PC-3 (cell line): ENCODE measurements at regions not wholly inside any gene's neighbourhood (a gene's known extent, or its start where the extent isn't known, plus 50 kb on each side); places are given as distances from the start of the nearest gene placed in this dataset.

Experiments used
- EZH2 ChIP-seq: fragments of 300-600 bp; sonication (generic); IDR thresholded peaks from one replicate; pipeline ENCODE4 v1.6.1; 2017; ENCODE audit warnings: antibody characterized with exemption, mild to moderate bottlenecking, low read length; ENCODE audit not compliant: unreplicated experiment
- TF ChIP-seq, protein P1 (sequence below): fragments of 300-600 bp; sonication (generic); conservative IDR thresholded peaks from 2 replicates; pipeline ENCODE4 v1.5.1; 2017; ENCODE audit warnings: antibody characterized with exemption, low read depth, mild to moderate bottlenecking, low read length

DNA sequence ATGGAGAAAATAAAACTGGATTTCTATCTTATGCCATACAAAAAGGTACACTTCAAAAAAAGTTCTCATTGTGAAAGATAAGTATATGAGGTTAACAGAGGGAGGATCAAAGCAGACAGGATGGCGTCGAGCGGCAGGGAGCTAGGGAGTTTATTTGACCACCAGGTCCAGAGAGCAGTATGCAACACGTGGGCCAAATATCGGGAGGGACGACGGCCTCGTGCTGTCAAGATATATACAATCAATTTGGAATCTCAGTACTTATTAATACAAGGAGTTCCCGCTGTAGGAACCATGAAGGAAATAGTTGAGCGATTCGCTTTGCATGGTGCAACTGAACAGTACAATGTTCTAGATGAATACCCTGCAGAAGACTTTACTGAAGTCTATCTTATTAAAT lies 1069.4 kb upstream of the INTU start:
- TF ChIP-seq, protein P1, sequence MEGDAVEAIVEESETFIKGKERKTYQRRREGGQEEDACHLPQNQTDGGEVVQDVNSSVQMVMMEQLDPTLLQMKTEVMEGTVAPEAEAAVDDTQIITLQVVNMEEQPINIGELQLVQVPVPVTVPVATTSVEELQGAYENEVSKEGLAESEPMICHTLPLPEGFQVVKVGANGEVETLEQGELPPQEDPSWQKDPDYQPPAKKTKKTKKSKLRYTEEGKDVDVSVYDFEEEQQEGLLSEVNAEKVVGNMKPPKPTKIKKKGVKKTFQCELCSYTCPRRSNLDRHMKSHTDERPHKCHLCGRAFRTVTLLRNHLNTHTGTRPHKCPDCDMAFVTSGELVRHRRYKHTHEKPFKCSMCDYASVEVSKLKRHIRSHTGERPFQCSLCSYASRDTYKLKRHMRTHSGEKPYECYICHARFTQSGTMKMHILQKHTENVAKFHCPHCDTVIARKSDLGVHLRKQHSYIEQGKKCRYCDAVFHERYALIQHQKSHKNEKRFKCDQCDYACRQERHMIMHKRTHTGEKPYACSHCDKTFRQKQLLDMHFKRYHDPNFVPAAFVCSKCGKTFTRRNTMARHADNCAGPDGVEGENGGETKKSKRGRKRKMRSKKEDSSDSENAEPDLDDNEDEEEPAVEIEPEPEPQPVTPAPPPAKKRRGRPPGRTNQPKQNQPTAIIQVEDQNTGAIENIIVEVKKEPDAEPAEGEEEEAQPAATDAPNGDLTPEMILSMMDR = no peak
- TF ChIP-seq EZH2 = no peak
